ENCODE measurements at regions not wholly inside any gene's neighbourhood (a gene's known extent, or its start where the extent isn't known, plus 50 kb on each side); places are given as distances from the start of the nearest gene placed in this dataset.

- peak; percentile 69 for DNase-seq
- TF ChIP-seq CTCF (IDR thresholded peaks at IDR 0.05) = no peak
- no peaks in the 10 kb centered on the region for H3K27me3 Mint-ChIP-seq (ENCODE audit: low read depth, poor library complexity)
- H3K9me3 Mint-ChIP-seq = no peaks in the 10 kb centered on the region
- H3K4me3 Mint-ChIP-seq = peak overlapping the region; percentile 76
- H3K27ac Mint-ChIP-seq = peak overlapping the region; percentile 98
- H3K36me3 Mint-ChIP-seq (ENCODE audit: low read depth) = no peaks in the 10 kb centered on the region
- H3K4me1 Mint-ChIP-seq = peaks cover 50% of the 10 kb centered on the region
These were observed 153.1 kb upstream of the MEOX2 start for GRCh38 chr7:15839416-15840100.

GRCh38 chr7:15838265-15838664 is 151.8 kb upstream of the MEOX2 start:
- H3K9me3 Mint-ChIP-seq = no peaks in the 10 kb centered on the region
- no peaks in the 10 kb centered on the region for H3K36me3 Mint-ChIP-seq (ENCODE audit: low read depth)
- H3K4me3 Mint-ChIP-seq = no peak overlapping the region
- TF ChIP-seq CTCF (IDR thresholded peaks at IDR 0.05) = no peak
- no peaks in the 10 kb centered on the region for H3K27me3 Mint-ChIP-seq (ENCODE audit: low read depth, poor library complexity)
- peaks cover 50% of the 10 kb centered on the region for H3K4me1 Mint-ChIP-seq
- peak overlapping the region; percentile 27 for H3K27ac Mint-ChIP-seq
- no peak for DNase-seq

DNA sequence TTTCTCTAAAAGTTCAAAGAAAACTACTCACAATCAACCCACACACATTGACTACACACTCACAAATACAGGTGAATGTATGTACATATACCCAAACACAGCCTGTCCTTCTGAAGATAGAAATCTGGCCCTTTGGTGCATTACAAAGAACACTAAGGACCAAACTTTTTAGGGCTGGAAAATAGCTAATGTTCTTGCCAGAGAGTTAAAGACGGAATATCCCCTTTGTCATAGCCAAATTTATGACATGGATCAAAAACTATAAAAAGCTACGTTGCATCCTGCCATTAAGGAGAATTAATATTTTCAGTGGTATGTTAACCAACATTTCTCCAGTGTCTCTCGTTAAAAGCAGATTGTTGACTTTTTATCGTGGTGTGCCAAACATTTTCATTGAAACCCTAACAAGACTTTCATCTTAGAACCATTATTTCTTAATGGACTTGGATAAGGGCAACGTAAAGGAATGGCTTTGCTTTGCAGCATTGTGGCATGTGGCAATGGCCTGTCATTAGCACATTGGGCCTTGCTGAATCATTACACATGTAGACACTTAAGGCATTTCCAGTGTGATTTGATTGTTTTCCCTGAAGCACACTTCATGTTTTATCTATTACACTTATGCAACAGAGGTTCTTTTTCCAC is 150.9 kb upstream of the MEOX2 start:
- H3K27ac Mint-ChIP-seq = no peak overlapping the region
- no peak for DNase-seq
- TF ChIP-seq CTCF (IDR thresholded peaks at IDR 0.05) = no peak
- no peak overlapping the region for H3K4me3 Mint-ChIP-seq
- H3K36me3 Mint-ChIP-seq (ENCODE audit: low read depth) = no peaks in the 10 kb centered on the region
- H3K9me3 Mint-ChIP-seq = no peaks in the 10 kb centered on the region
- no peaks in the 10 kb centered on the region for H3K27me3 Mint-ChIP-seq (ENCODE audit: low read depth, poor library complexity)
- H3K4me1 Mint-ChIP-seq = peaks cover 50% of the 10 kb centered on the region

- no peak overlapping the region for H3K27ac Mint-ChIP-seq
- no peak overlapping the region for H3K4me3 Mint-ChIP-seq
- H3K36me3 Mint-ChIP-seq (ENCODE audit: low read depth) = no peaks in the 10 kb centered on the region
- H3K9me3 Mint-ChIP-seq = no peaks in the 10 kb centered on the region
- no peak for TF ChIP-seq CTCF (IDR thresholded peaks at IDR 0.05)
- no peak for DNase-seq
- no peaks in the 10 kb centered on the region for H3K27me3 Mint-ChIP-seq (ENCODE audit: low read depth, poor library complexity)
- peaks cover 50% of the 10 kb centered on the region for H3K4me1 Mint-ChIP-seq
These were observed 150.2 kb upstream of the MEOX2 start for GRCh38 chr7:15836651-15837050.

DNA sequence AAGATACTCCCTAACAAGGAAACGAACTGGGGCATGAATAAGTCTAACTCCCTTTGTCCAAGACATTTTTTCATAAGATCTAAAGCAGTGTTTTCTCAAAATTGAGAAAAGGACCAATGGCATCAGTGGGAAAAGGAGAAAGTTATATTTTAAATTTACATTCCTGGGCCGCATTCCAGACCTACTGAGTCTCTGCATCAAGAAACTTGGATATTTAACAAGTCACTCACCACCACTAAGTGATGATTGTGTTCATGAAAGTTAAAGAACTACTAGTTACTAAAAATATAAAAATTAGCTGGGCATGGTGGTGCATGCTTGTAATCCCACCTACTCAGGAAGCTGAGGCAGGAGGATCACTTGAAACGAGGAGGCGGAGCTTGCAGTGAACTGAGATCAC is 149.6 kb upstream of the MEOX2 start:
- no peaks in the 10 kb centered on the region for H3K27me3 Mint-ChIP-seq (ENCODE audit: low read depth, poor library complexity)
- no peak for DNase-seq
- H3K27ac Mint-ChIP-seq = no peak overlapping the region
- no peaks in the 10 kb centered on the region for H3K9me3 Mint-ChIP-seq
- peaks cover 45% of the 10 kb centered on the region for H3K4me1 Mint-ChIP-seq
- H3K36me3 Mint-ChIP-seq (ENCODE audit: low read depth) = no peaks in the 10 kb centered on the region
- no peak for TF ChIP-seq CTCF (IDR thresholded peaks at IDR 0.05)
- no peak overlapping the region for H3K4me3 Mint-ChIP-seq

DNA sequence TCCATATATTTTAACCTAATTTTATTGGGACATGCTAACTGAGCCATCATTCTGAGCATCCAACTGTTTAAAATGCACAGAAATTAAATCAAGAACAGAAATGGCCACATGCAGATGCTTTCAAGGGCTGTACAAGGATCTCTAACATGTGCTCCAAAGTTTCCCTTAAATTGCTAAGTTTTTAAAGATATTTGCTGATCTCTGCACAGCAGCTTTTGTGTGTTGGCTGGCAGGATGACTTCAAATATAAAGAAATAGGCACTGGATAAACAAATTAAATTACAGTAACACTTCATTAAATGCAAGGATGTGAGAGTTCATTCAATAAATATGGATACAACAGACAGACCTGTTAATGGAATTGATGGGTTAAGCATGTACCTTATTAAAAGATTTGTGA is 148.0 kb upstream of the MEOX2 start:
- H3K27me3 Mint-ChIP-seq (ENCODE audit: low read depth, poor library complexity) = no peaks in the 10 kb centered on the region
- no peak for DNase-seq
- H3K36me3 Mint-ChIP-seq (ENCODE audit: low read depth) = no peaks in the 10 kb centered on the region

More for the DNA sequence above, 148.0 kb upstream of the MEOX2 start:
- no peak overlapping the region for H3K4me3 Mint-ChIP-seq
- peaks cover 37% of the 10 kb centered on the region for H3K4me1 Mint-ChIP-seq
- no peak overlapping the region for H3K27ac Mint-ChIP-seq
- H3K9me3 Mint-ChIP-seq = no peaks in the 10 kb centered on the region
- TF ChIP-seq CTCF (IDR thresholded peaks at IDR 0.05) = no peak
